Endodermal cell (in vitro differentiated cells): ENCODE measurements at regions not wholly inside any gene's neighbourhood (a gene's known extent, or its start where the extent isn't known, plus 50 kb on each side); places are given as distances from the start of the nearest gene placed in this dataset.

ENCODE experiments used
- DNase-seq: peaks from one replicate; pipeline ENCODE4 v3.0.0-alpha.2; 2017
- H3K27ac ChIP-seq: 2 replicates; pipeline ENCODE4 v1.5.1; 2013; ENCODE audit warnings: mild to moderate bottlenecking, low read depth, low read length, moderate library complexity
- H3K27me3 ChIP-seq: 2 replicates; pipeline ENCODE4 v1.6.1; 2013; ENCODE audit warnings: mild to moderate bottlenecking, low read length, moderate library complexity; ENCODE audit not compliant: insufficient read depth, control insufficient read depth, poor library complexity, severe bottlenecking
- H3K36me3 ChIP-seq: 2 replicates; pipeline ENCODE4 v1.7.0; 2013; ENCODE audit warnings: mild to moderate bottlenecking, low read length, moderate library complexity; ENCODE audit not compliant: control insufficient read depth, insufficient read depth
- H3K4me1 ChIP-seq: one replicate; pipeline ENCODE4 v1.7.0; 2013; ENCODE audit warnings: low read length; ENCODE audit not compliant: control insufficient read depth, insufficient read depth
- H3K4me3 ChIP-seq: 2 replicates; pipeline ENCODE4 v1.5.1; 2013; ENCODE audit warnings: mild to moderate bottlenecking, low read length, moderate library complexity
- H3K9ac ChIP-seq: 2 replicates; pipeline ENCODE4 v1.6.1; 2013; ENCODE audit warnings: mild to moderate bottlenecking, low read length, moderate library complexity; ENCODE audit not compliant: poor library complexity, severe bottlenecking; ENCODE audit errors: extremely low read depth
- H3K9me3 ChIP-seq: 2 replicates; pipeline ENCODE4 v1.6.1; 2013; ENCODE audit warnings: mild to moderate bottlenecking, low read length, moderate library complexity; ENCODE audit not compliant: control insufficient read depth
- H3K27ac Mint-ChIP-seq: 2 replicates; pipeline ENCODE4 v1.8.0; 2020; ENCODE audit warnings: mixed read lengths
- H3K27me3 Mint-ChIP-seq: 2 replicates; pipeline ENCODE4 v1.8.0; 2021; ENCODE audit warnings: mild to moderate bottlenecking, mixed read lengths; ENCODE audit not compliant: insufficient read depth
- H3K36me3 Mint-ChIP-seq: 2 replicates; pipeline ENCODE4 v1.8.0; 2020; ENCODE audit warnings: low read depth, mixed read lengths
- H3K4me1 Mint-ChIP-seq: 2 replicates; pipeline ENCODE4 v1.8.0; 2020; ENCODE audit warnings: mixed read lengths
- H3K4me3 Mint-ChIP-seq: 2 replicates; pipeline ENCODE4 v1.8.0; 2020; ENCODE audit warnings: mild to moderate bottlenecking, moderate library complexity, mixed read lengths
- H3K9me3 Mint-ChIP-seq: 2 replicates; pipeline ENCODE4 v1.8.0; 2020; ENCODE audit warnings: mild to moderate bottlenecking, mixed read lengths
- WGBS, 2 experiments: methylation state at CpG; one replicate each; pipeline versions ENCODE4 v1.1.5 to v1.1.7; 2013; ENCODE audit warnings: missing lambda C conversion rate in 2 of 2, mixed read lengths in 1 of 2; ENCODE audit not compliant: insufficient coverage in 1 of 2, insufficient read length in 1 of 2; 5-methylcytosine and 5-hydroxymethylcytosine counted together
- TF ChIP-seq, protein P1 (sequence below): fragments of 200-600 bp; sonication (generic); conservative IDR thresholded peaks from 2 replicates; pipeline ENCODE4 v1.5.0; 2021; ENCODE audit warnings: antibody characterized with exemption, mild to moderate bottlenecking

DNA sequence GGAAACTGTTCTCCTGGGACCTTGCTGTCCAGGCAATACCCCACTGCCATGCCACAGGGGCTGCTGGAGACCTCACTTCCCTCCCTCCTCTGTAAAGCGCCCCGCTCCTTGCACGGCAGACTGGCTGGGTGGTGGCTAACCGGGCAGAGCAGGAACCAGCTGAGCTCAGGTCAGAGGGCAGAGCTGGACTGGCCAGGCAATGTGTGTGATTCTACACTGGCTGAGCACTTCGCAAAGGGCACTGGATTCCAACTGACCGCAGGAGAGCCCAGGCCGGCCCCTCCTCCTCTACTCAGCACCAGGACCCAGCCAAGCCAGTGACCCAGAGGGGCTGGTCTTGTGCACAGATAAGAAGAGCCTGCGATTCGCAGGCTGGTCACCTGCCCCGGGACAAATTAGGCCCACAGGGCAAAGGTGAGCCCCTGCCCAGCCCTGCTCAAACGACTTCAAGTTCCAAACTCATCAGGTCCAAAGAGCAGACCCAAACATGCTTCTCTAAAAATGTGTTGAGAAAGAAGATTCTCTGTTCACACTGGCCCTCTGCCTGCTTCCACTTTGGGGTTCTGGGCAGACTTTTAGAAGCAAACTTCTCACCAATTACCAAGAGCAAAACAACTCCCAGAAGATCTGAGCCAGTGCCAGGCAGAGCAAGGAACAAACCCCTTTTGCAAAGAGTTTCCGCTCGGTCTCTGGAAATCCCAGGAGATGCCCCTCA is 54.9 kb upstream of the DIO3 start:
- no peaks in the 10 kb centered on the region for H3K9me3 ChIP-seq
- peak; percentile 34 for DNase-seq
- H3K27ac Mint-ChIP-seq, result no peak overlapping the region
- H3K9me3 Mint-ChIP-seq, result peaks cover 4% of the 10 kb centered on the region
- H3K4me1 Mint-ChIP-seq, result no peaks in the 10 kb centered on the region
- H3K27me3 Mint-ChIP-seq, result peaks cover 10% of the 10 kb centered on the region
- H3K36me3 Mint-ChIP-seq, result no peaks in the 10 kb centered on the region
- H3K27ac ChIP-seq, result no peak overlapping the region
- no peaks in the 10 kb centered on the region for H3K27me3 ChIP-seq
- no peak overlapping the region for H3K4me3 Mint-ChIP-seq
- no peak overlapping the region for H3K9ac ChIP-seq
- TF ChIP-seq, protein P1, sequence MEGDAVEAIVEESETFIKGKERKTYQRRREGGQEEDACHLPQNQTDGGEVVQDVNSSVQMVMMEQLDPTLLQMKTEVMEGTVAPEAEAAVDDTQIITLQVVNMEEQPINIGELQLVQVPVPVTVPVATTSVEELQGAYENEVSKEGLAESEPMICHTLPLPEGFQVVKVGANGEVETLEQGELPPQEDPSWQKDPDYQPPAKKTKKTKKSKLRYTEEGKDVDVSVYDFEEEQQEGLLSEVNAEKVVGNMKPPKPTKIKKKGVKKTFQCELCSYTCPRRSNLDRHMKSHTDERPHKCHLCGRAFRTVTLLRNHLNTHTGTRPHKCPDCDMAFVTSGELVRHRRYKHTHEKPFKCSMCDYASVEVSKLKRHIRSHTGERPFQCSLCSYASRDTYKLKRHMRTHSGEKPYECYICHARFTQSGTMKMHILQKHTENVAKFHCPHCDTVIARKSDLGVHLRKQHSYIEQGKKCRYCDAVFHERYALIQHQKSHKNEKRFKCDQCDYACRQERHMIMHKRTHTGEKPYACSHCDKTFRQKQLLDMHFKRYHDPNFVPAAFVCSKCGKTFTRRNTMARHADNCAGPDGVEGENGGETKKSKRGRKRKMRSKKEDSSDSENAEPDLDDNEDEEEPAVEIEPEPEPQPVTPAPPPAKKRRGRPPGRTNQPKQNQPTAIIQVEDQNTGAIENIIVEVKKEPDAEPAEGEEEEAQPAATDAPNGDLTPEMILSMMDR, result no peak
- no peaks in the 10 kb centered on the region for H3K36me3 ChIP-seq
- H3K4me1 ChIP-seq, result no peaks in the 10 kb centered on the region
- H3K4me3 ChIP-seq, result no peak overlapping the region
- WGBS, 2 experiments, result 92% methylated on average over 6 to 13 of the region's 13 CpGs

DNA sequence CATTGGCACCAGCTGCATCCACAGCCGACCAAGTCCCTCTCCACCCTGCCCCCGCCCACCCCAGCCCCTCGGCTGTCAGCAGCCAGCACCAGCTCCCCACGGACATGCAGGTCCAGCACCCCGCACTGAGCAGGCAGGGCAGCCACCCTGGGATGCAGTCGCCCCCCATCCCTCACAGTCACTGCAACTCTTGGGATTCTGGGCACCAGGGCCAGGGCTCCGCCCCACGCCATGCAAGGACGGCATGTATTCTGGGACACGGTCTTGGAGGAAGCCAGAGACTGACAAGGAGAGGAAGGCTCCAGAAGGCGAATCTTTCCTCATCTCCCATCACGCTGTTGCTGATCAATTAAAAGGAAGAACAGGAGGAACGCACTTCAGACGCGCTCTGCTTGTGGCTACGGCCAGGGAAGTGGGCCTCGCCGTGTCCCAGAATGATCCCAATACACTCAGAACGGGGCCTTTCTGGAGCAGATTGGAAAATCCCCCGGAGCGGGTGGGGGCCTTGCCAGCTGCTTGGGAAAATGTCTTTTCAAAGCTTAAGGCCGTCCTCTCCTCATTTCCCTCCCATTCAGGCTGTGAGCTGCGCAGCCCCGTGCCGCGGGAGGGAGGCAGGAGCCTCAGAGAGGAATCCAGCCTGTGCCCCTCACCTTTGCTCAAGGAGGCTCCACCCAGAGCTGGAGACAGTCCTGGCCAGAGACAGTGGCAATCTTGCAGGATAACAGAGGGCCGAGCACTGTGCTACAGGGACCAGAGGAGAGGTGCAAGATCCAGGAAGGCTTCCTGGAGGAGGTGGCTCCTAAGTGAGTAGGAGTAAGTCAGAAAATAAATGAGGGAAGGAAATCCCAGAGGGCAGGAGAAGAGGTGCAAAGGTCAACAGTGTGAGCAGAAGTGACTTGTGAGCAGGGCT is 54.1 kb upstream of the DIO3 start:
- Mint-ChIP-seq H3K4me1 (no peaks in the 10 kb centered on the region), H3K27ac (no peak overlapping the region), H3K4me3 (no peak overlapping the region), H3K9me3 (peaks cover 4% of the 10 kb centered on the region), H3K27me3 (peaks cover 9% of the 10 kb centered on the region), H3K36me3 (no peaks in the 10 kb centered on the region)
- H3K9me3 ChIP-seq, result no peaks in the 10 kb centered on the region
- no peak overlapping the region for H3K27ac ChIP-seq
- no peak overlapping the region for H3K4me3 ChIP-seq
- no peaks in the 10 kb centered on the region for H3K36me3 ChIP-seq
- no peaks in the 10 kb centered on the region for H3K27me3 ChIP-seq
- H3K4me1 ChIP-seq, result no peaks in the 10 kb centered on the region
- 88 to 93% methylated on average over 16 to 27 of the region's 27 CpGs for WGBS, 2 experiments
- peak; percentile 37 for DNase-seq
- H3K9ac ChIP-seq, result no peak overlapping the region
- TF ChIP-seq, protein P1, result no peak

GRCh38 chr14:101507836-101508150 is 53.5 kb upstream of the DIO3 start:
- H3K9me3 Mint-ChIP-seq, result peaks cover 4% of the 10 kb centered on the region
- H3K4me1 Mint-ChIP-seq, result no peaks in the 10 kb centered on the region
- DNase-seq, result no peak

More at GRCh38 chr14:101507836-101508150, 53.5 kb upstream of the DIO3 start:
- no peak overlapping the region for H3K27ac ChIP-seq
- Mint-ChIP-seq H3K36me3 (no peaks in the 10 kb centered on the region), H3K27ac (no peak overlapping the region), H3K27me3 (peaks cover 6% of the 10 kb centered on the region), H3K4me3 (no peak overlapping the region)
- TF ChIP-seq, protein P1, result no peak
- no peaks in the 10 kb centered on the region for H3K36me3 ChIP-seq
- no peak overlapping the region for H3K9ac ChIP-seq
- no peak overlapping the region for H3K4me3 ChIP-seq
- H3K4me1 ChIP-seq, result no peaks in the 10 kb centered on the region
- no peaks in the 10 kb centered on the region for H3K27me3 ChIP-seq
- WGBS, 2 experiments, result 89 to 94% methylated on average over 3 to 4 of the region's 4 CpGs
- no peaks in the 10 kb centered on the region for H3K9me3 ChIP-seq
